HG03066 (cell line): ENCODE measurements at regions not wholly inside any gene's neighbourhood (a gene's known extent, or its start where the extent isn't known, plus 50 kb on each side); places are given as distances from the start of the nearest gene placed in this dataset.

ENCODE experiments used
- ATAC-seq: cut with Tn5 transposase; IDR thresholded peaks from one replicate; pipeline ENCODE4 v1.9.1; 2021; ENCODE audit warnings: low read depth; ENCODE audit not compliant: unreplicated experiment

DNA sequence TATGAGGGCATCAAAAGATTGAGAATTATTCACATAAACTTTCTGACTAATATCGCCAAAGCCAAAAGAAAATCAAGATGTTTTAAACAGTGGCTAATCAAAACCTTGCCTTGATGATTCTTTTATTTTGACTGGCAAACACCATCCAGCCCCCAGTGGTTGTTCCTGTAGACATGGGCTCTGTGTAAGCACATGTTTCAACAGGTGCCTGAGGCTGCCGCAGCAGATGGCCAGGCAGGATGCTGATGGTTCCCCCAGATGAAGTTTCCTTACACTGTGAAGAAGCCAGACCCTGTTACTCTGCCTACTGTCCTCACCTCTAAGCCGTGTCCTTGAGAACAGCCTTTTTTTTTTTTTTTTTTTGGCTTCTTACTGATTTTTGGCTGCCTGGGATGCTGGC is 146.5 kb downstream of the RAB11FIP2 start:
- ATAC-seq = no peak

DNA sequence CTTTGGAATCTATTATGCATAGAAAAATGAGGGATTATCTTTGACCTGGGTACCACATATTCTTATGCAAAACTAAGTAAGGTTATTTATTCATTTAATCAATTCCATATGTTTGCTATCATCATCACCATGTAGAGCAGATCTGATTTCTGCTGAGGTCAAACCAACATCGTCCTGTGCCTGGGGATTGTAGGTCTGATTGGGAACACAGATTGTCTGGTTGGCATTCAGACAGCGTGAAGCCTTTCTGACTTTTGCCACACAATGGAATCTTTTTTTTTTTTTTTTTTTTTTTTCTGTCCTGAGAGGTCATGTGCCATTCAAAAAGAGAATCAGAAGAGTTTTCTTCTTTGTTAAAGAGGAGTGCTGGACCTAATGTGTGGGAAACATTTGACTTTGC is 142.9 kb downstream of the RAB11FIP2 start:
- ATAC-seq = no peak

DNA sequence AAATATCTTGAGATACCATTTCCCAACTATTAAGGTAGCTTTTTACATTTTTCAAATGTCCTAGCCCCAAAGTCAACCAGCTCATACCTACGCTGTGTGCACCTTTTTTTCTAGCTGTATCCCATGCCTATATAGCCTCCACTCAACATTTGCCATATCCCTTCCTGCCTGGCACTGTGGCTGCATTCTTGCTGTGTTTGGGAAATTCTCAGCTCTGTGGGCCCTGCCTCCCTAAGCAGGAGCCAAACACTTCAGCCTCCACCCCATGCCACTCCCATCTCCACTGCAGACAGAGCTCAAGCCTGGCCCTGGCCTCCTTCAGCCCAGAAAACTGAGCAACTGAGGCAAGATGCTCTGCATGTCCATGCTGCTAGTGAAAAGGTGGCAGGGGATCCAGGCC is 141.3 kb downstream of the RAB11FIP2 start:
- ATAC-seq = no peak

DNA sequence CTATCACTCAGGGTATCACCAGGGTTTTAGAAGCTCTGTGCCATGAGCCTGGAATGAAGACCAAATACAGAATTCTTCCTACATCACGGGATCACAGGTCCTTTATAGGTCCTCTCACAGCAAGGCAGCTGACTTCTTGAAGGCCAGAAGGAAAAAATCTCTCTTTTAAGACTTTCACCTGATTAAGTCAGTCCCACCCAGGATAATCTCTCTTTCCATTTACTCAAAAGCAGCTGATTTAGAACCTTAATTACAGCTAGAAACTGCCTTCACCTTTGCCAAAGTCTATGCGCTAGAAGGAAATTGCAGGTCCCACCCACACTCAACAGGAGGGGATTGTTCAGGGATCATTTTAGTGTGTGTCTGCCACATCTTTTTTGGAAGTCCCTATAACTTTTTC is 135.1 kb downstream of the RAB11FIP2 start:
- ATAC-seq = no peak

DNA sequence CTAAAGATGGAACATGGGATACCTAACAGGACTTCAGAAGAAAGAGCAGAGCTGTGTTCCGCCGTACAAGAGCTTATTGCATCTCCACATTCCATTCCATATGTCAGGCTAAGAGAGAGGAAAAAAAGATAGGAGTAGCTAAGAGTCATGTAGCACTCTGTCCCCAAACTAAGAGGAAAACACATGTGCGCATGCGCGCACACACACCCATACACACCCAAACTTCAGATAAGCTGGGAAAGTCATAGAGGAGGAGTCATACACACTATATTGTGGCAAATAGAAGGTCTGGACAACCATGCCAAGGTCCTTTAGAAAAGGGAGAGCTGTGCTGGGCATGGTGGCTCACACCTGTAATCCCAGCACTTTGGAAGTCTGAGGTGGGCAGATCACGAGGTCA is 132.4 kb downstream of the RAB11FIP2 start:
- no peak for ATAC-seq

DNA sequence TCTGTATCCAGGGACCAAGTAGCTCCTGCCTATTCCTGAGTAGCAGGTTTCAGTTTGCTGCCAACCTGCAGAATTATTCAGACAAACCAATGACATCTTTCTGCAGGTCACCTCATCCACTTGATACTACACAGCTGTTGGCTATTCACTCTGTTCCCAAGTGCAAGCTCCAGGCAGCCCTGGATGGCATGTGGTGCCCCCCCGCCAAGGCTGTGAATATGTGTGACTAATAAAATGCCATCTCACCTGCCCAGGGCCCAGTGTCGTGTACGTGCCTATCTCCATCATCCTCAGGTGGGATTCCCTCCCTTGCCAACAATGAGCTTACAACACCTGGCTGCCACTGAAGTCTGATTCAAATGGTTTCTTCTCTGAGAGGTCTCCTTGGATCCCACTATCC is 125.8 kb downstream of the RAB11FIP2 start:
- no peak for ATAC-seq

DNA sequence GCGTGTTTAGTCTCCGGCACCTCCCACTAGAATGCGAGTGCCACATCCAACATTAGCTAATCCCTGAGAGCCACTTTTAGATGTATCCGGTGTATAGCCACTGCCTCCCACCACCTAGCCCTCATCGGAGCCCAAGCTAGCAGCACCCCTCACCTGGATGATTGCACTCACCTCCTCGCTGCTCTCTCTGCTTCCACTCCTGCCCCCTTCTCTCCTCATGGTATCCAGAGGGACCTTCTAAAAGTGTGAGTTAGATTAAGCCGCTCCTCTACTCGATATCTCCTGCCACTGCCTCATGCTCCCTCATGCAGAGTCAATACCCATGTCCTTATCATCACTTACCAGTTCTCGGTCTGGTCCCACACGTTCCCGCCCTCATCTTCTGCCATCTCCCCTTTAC is 125.3 kb downstream of the RAB11FIP2 start:
- no peak for ATAC-seq

DNA sequence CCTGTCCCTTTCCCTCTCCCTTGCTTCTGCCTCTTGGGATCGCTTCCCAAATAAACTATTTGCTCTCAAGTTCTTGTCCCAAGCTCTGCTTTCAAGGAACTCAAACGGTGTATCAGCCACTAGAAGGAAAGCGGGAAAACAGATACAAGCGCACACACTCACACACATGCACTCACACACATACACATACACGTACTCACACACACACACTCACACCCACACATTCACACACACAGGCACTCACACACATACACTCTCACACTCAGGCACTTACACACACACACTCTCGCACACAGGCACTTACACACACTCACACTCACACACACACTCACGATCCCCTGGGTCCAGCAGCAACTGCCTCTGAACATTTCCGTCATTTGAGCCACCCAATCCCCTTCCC is 121.9 kb downstream of the RAB11FIP2 start:
- no peak for ATAC-seq

DNA sequence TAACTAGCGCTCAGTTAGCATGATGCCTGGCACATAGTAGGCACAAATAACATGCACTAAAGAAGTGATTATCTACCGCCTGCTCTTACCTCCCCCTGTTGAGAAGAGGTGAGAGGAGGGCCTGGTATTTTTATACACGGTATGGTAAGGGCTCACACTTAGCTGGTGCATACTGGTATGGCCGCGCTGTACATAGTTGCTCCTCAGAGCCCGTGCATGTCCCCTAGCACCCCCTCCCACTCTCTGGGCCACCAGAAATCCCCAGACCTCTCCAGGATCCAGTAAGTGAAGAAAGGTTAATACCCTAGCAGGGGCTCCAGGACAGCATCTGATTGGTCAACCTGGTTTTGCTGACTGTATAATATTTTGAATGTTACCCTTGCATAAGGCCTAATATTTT is 121.4 kb downstream of the RAB11FIP2 start:
- no peak for ATAC-seq

DNA sequence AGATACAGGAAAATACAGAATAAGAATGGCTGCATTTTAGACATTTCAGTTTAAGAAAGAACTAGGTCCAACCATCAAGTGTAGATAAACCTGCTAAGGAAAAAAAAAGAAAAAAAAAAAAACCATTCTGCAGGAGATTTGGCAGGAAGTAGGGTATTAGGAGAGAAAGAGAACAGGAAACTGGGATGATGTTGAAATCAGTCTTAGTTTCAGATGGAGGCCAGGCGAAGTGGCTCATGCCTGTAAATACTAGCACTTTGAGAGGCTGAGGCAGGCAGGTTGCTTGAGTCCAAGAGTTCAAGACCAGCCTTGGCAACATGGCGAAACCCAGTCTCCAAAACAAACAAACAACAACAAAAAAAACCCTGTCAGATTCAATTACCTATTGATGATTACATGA is 120.2 kb downstream of the RAB11FIP2 start:
- no peak for ATAC-seq

DNA sequence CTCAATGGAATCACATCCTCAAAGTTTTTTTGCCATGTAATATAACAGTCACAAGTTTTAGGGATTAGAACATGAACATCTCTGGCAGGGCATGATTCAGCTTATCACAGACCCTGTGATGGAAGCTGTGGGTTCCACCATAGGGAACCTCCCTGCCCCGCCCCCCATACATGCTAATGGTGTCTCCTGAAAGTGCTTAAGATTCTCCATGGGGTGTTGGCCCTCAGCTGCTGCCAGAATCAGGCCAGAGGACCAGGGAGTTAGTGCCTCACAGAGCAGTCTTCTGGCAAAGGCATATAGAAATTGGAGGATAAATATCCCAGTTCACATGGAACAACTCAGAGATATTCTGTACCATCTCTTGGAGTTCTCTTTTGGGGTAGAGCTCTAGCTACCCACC is 119.4 kb downstream of the RAB11FIP2 start:
- ATAC-seq = no peak

DNA sequence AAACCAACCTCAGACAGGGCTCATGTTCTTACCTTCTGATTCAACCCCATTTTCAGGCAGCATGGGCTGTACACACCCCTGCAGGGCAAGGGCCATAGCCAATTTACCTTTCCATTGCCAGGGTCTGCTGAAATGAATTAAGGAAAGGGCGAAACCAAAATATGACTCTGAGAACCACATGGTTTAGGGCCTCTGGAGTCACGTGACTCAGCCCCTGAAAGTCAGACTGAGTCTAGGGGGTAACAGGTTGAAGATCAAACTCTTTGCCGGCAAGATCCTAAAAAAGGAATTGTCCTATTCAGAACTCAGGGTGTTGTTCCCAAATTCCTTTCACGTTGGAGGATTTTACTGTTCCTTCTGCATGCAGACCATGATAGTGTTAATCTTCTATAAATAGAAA is 118.9 kb downstream of the RAB11FIP2 start:
- ATAC-seq = no peak

DNA sequence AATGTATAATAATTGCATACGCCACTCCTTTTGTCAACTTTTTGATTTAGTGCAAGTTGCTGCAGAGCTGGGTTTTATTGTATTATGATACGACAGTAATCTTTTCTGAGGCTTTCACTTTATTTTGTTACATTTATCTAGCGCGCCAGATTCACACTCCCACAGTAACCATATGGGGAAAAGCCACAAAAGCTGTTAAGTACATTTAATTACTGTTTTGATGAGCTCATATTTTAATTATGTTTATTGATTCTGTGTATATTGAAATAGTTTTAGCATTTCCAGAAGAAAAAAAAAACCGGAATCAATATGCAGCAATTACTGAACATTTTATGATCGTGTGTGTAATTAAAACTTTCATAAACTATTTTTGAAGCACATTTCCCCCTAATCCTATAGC is 118.5 kb downstream of the RAB11FIP2 start:
- no peak for ATAC-seq

DNA sequence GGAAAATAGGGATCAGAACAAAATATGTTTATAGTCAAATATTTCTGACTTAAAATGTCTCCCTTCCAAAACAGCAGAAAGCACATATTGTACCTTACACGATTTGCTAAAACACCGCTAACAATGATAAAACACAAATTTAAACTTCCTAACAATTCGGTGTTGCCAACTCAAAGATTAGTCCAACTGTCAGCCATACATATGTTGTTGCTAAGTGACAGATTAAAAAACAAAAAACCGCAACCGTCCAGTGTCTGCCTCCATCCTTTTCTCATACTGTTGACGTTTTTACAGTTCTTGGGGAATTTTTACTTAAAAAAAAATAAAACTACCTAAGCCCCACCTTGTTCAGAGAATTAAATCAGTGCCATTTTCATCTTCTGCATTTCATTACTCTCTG is 118.0 kb downstream of the RAB11FIP2 start:
- ATAC-seq = no peak

DNA sequence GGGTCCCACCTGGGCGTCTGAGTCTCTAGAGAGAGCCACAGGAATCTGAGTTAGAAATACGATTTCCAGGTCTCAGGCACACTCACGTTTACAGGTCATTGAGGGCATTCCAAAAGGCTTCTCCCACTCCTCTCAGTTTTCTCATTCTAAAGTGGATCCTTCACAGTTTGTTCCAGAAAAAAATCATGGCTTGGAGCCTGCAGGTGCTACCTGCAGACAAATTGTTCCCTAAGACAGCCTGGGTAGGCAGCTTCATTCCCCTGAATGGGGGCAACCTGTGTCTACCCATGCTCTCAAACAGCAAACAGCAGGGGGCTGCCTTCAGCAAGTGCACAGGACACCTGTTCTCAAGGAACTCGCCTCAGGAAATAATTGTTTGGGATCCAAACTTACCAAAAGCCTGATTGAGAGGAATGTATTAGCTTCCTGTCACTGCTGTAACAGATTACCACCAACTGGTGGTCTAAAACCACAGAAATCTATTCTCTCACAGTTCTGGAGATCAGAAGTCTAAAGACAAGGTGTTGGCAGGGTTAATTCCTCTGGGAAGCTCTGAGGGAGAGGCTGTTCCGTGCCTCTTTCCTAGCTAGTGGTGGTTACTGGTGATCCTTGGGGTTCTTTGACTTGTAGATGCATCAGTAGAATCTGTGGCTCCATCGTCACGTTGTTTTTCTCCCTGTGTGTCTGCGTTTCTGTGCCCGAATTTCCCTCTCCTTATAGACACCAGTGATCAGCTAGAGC is 117.2 kb downstream of the RAB11FIP2 start:
- no peak for ATAC-seq

DNA sequence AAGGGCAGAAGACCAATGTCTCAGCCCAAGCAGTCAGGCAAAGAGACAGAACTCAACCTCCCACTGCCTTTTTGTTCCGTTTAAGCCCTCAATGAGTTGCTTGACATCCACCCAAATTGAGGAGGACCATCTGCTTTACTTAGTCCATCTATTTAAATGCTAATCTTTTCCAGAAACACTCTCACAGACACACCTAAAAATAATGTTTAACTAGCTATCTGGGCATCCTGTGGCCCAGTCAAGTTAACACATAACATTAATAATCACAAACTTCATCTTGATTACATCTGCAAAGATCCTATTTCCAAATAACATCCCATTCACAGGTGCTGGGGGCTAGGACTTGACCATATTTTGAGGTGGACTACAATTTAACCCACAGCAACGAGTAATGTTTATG is 115.7 kb downstream of the RAB11FIP2 start:
- no peak for ATAC-seq

DNA sequence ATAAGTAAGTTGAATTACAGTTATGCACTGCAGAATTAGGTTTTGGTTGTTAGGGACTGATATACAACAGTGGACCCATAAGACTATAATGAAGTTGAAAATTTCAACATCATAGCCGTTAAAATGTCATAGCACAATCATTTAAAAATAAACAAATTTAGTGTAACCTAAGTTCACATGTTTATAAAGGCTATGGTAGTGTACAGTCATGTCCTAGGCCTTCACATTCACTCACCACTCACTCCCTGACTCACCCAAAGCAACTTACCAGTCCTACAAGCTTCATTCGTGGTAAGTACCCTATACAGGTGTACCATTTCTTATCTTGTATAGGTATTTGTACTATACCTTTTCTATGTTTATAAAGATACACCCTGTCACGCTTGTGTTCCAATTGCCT is 113.7 kb downstream of the RAB11FIP2 start:
- ATAC-seq = no peak

DNA sequence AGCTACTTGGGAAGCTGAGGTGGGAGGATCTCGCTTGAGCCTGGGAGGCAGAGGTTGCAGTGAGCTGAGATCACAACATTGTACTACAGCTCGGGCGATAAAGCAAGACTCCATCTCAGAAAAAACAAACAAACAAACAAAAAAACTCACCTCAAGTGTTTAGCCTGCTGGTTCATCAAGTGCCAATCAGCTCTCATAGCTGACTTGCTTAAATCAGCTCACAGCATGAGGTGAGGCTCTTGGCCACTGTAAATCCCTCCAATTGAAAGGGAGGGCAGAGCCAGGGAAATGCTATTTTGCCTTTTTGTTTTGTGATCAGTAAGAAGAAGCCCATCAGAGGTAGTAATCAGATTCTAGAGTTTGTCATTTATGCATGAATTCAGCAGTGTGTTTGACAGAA is 112.3 kb downstream of the RAB11FIP2 start:
- no peak for ATAC-seq

DNA sequence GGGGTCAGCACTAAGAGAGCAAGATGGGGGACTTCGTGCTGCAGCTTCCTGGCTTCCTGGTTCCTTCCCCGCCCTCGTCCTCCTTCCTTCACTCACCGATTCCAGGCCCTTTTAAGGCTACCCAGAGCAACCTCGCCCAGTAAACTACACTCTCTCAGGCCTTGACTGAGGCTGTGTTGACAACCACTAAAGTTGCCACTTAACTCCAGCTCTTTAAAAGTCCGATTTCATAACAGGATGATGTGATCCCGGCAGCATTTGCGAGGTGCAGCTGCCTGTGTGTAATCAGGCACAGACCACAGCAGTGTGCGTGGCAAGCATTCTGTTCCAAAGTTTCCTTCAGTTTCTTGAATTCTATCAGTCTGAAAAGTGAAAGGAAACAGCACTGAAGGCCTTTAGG is 110.6 kb downstream of the RAB11FIP2 start:
- ATAC-seq = no peak

DNA sequence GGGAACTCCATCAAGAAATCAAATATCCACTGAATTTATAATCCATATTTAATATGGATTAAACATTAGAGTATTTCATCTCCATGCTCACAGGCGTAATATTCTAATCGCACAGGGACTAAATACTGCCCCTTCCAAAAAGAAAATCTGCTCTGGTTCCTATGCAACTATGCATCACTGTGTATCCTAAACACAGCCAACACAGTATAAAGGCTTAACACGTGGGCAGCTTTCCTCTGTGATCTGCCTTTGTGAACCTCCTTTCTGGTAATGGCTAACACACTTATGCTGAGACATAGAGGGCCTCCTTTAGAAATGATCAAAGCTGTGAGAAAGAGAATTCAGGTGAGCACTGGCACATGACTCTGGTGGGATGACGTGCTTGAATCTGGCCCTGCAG is 110.2 kb downstream of the RAB11FIP2 start:
- ATAC-seq = no peak

DNA sequence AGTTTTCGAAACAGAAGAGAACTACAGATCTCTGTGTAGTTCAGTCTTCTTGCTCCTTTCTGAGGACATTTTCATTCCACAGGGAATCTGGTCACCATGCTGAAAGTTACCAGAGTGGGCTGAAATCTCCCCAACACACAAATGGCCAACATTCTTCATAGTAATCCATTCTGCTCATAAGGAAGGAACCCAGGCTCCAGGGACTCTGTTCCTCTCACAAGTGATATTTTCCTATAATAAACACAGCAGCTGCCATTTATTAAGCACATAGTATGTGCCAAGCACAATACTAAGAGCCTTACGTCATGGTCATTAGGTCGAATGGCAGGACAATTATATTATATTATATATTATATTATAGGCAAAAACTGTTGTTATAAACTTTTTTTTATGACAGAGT is 109.8 kb downstream of the RAB11FIP2 start:
- ATAC-seq = no peak

DNA sequence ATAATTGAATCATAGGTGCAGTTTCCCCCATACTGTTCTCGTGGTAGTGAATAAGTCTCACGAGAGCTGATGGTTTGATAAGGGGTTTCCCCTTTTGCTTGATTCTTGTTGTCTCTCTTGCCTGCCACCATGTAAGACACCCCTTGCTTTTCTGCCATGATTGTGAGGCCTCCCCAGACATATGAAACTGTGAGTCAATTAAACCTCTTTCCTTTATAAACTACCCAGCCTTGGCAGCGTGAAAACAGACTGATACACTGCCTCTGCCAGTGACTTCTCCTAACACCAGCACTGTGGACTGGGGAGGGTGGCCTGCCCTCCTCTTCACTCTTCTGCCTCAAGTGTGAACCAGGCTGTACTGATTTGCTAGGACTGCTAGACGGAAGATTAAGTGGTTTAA is 108.6 kb downstream of the RAB11FIP2 start:
- ATAC-seq = no peak

DNA sequence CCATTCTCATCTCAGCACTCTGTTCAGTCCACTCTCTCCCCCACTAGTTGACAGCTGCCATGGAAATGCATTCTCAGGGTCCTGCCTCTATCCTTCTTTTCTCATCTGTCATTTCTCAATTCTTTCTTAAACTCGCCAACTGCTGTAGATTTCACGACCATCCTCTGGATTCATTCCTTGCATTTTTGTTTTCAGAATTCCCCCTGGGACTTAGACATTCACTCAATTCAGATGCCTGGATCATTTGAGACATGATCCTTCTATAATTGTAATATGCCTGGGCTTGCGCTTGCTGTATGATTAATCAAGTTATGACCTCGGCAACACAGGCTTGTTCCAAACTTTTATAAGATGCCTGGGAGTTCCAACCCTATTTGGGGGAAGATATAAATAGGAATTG is 104.5 kb downstream of the RAB11FIP2 start:
- ATAC-seq = no peak
